Calu3 (cell line): ENCODE measurements at regions not wholly inside any gene's neighbourhood (a gene's known extent, or its start where the extent isn't known, plus 50 kb on each side); places are given as distances from the start of the nearest gene placed in this dataset.
"Not testable (repeated sequence)": the region's sequence is repeated elsewhere in the genome, so short reads cannot be mapped to it uniquely, and the experiment has no call there.

Experiments
- BruUV-seq: library from RNA; stranded (reverse); fragments of 400-500 nt; replicated peaks from 2 replicates; lab custom pipeline; 2021; lab: Mats Ljungman, UMichigan
- CTCF ChIA-PET: fragments of 300-600 bp; sonication (Branson Sonifier 250); formaldehyde crosslinking; loops from one replicate; lab custom pipeline; 2022; ENCODE audit warnings: antibody characterized with exemption; lab: Charles Lee
- DNase-seq: peaks from one replicate; pipeline ENCODE4 v3.0.0; 2022
- H3K27ac Mint-ChIP-seq: one replicate; pipeline ENCODE4 v1.8.0; 2022; ENCODE audit warnings: mixed read lengths; ENCODE audit not compliant: unreplicated experiment
- H3K27me3 Mint-ChIP-seq: one replicate; pipeline ENCODE4 v1.8.0; 2022; ENCODE audit warnings: mixed read lengths; ENCODE audit not compliant: unreplicated experiment
- H3K36me3 Mint-ChIP-seq: one replicate; pipeline ENCODE4 v1.8.0; 2022; ENCODE audit warnings: mild to moderate bottlenecking, moderate library complexity, mixed read lengths; ENCODE audit not compliant: insufficient read depth, unreplicated experiment
- H3K4me1 Mint-ChIP-seq: one replicate; pipeline ENCODE4 v1.8.0; 2022; ENCODE audit warnings: mild to moderate bottlenecking, low read depth, mixed read lengths; ENCODE audit not compliant: unreplicated experiment
- H3K4me3 Mint-ChIP-seq: one replicate; pipeline ENCODE4 v1.8.0; 2022; ENCODE audit warnings: mild to moderate bottlenecking, low read depth, moderate library complexity, mixed read lengths; ENCODE audit not compliant: unreplicated experiment
- H3K9me3 Mint-ChIP-seq: one replicate; pipeline ENCODE4 v1.8.0; 2022; ENCODE audit warnings: low read depth, mixed read lengths; ENCODE audit not compliant: unreplicated experiment
- intact Hi-C: fragments of 100-400 bp; cut with micrococcal nuclease; formaldehyde crosslinking; loops from one replicate; pipeline ENCODE4 v1.10.0; 2022; ENCODE audit not compliant: unreplicated experiment
- TF ChIP-seq, protein P1 (sequence below): fragments of 200-600 bp; IDR thresholded peaks from one replicate; pipeline ENCODE4 v1.8.0; 2022; ENCODE audit warnings: antibody characterized with exemption; ENCODE audit not compliant: unreplicated experiment

DNA sequence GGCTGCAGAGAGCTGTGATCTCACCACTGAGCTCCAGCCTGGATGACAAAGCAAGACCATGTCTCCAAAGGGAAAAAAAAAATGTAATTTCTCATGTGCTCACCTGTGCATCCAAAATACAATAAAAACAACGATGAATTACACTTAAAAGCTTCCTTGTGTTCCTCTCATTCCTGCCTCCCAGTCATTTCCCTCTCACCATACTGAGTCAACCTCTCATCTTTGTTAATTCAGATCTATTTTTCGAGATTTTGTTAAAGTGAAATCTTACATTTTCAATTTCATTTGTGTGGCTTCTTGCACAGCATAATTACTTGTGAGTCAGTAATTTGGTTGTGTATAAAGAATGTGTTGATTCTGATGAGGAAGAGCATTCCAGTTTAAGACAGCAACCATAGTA lies 1203.2 kb downstream of the TMEM121 start:
- no peak overlapping the region for H3K4me3 Mint-ChIP-seq
- CTCF ChIA-PET, result no interaction called here
- H3K4me1 Mint-ChIP-seq, result no peaks in the 10 kb centered on the region
- H3K27ac Mint-ChIP-seq, result no peak overlapping the region
- no peaks in the 10 kb centered on the region for H3K9me3 Mint-ChIP-seq
- DNase-seq, result no peak
- no peaks in the 10 kb centered on the region for H3K27me3 Mint-ChIP-seq
- intact Hi-C loops, result no loop called here
- TF ChIP-seq, protein P1, sequence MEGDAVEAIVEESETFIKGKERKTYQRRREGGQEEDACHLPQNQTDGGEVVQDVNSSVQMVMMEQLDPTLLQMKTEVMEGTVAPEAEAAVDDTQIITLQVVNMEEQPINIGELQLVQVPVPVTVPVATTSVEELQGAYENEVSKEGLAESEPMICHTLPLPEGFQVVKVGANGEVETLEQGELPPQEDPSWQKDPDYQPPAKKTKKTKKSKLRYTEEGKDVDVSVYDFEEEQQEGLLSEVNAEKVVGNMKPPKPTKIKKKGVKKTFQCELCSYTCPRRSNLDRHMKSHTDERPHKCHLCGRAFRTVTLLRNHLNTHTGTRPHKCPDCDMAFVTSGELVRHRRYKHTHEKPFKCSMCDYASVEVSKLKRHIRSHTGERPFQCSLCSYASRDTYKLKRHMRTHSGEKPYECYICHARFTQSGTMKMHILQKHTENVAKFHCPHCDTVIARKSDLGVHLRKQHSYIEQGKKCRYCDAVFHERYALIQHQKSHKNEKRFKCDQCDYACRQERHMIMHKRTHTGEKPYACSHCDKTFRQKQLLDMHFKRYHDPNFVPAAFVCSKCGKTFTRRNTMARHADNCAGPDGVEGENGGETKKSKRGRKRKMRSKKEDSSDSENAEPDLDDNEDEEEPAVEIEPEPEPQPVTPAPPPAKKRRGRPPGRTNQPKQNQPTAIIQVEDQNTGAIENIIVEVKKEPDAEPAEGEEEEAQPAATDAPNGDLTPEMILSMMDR, result no peak
- no TSS peak for BruUV-seq
- H3K36me3 Mint-ChIP-seq, result no peaks in the 10 kb centered on the region

DNA sequence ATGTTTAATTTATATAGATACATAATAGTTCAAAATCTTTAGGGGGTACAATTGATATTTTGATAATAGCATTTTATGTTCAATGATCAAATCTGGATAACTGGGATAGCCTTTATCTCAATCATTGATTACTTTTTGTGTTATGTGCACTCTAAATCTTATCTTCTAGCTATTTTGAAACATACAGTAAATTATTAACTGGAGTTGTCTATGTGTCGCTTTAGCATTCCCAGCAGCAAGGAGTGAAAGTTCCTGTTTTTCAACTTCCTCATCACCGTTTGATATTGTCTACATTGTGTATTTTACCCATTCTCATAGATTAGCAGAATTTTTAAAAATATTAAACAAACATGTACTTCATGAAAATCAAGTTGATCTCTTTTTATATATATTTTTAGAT lies 1207.4 kb downstream of the TMEM121 start:
- Mint-ChIP-seq H3K27ac (no peak overlapping the region), H3K36me3 (no peaks in the 10 kb centered on the region), H3K4me3 (no peak overlapping the region), H3K9me3 (no peaks in the 10 kb centered on the region), H3K27me3 (no peaks in the 10 kb centered on the region), H3K4me1 (no peaks in the 10 kb centered on the region)
- DNase-seq, result no peak
- TF ChIP-seq, protein P1, result no peak
- BruUV-seq, result no TSS peak
- intact Hi-C loops, result no loop called here
- CTCF ChIA-PET, result no interaction called here

DNA sequence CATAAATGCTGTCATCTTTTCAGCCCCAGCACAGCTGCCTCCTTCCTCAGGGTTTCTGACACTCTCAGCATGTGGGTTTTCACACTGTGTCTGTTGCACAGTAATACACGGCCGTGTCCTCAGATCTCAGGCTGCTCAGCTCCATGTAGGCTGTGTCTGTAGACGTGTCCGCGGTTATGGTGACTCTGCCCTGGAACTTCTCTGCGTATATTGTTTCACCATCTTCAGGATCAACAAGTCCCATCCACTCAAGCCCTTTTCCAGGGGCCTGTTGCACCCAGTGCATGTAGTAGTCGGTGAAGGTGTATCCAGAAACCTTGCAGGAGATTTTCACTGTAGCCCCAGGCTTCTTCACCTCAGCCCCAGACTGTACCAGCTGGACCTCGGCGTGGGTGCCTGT lies 1210.6 kb downstream of the TMEM121 start:
- H3K27ac Mint-ChIP-seq, result no peak overlapping the region
- CTCF ChIA-PET, result no interaction called here
- intact Hi-C loops, result no loop called here
- DNase-seq, result no peak
- no peaks in the 10 kb centered on the region for H3K36me3 Mint-ChIP-seq
- H3K4me1 Mint-ChIP-seq, result no peaks in the 10 kb centered on the region
- H3K27me3 Mint-ChIP-seq, result no peaks in the 10 kb centered on the region
- H3K4me3 Mint-ChIP-seq, result no peak overlapping the region
- no peaks in the 10 kb centered on the region for H3K9me3 Mint-ChIP-seq
- TF ChIP-seq, protein P1, result no peak
- no TSS peak for BruUV-seq

DNA sequence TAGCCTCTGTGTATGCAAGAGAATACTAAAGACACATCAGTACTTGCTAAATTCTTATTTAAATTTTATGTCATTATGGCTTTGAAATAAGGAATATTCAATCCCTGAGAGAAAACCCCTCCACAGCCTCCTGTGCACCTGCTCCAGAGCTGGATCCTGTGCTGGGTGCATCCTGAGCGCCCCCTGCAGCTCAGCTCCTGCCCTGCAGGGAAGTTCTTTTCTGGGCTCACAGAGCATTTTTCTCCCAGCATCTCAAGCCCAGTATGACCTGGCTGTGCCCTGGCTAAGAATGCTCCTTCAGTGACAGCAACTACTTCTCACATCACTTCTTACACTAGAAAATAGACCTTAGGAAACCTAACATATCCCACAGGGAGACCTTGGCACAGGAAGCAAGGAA lies 1211.7 kb downstream of the TMEM121 start:
- no peaks in the 10 kb centered on the region for H3K9me3 Mint-ChIP-seq
- TF ChIP-seq, protein P1, result no peak
- intact Hi-C loops, result no loop called here
- no peak overlapping the region for H3K27ac Mint-ChIP-seq
- H3K4me1 Mint-ChIP-seq, result no peaks in the 10 kb centered on the region
- H3K4me3 Mint-ChIP-seq, result no peak overlapping the region
- CTCF ChIA-PET, result no interaction called here
- H3K36me3 Mint-ChIP-seq, result no peaks in the 10 kb centered on the region
- no TSS peak for BruUV-seq
- no peaks in the 10 kb centered on the region for H3K27me3 Mint-ChIP-seq
- no peak for DNase-seq

DNA sequence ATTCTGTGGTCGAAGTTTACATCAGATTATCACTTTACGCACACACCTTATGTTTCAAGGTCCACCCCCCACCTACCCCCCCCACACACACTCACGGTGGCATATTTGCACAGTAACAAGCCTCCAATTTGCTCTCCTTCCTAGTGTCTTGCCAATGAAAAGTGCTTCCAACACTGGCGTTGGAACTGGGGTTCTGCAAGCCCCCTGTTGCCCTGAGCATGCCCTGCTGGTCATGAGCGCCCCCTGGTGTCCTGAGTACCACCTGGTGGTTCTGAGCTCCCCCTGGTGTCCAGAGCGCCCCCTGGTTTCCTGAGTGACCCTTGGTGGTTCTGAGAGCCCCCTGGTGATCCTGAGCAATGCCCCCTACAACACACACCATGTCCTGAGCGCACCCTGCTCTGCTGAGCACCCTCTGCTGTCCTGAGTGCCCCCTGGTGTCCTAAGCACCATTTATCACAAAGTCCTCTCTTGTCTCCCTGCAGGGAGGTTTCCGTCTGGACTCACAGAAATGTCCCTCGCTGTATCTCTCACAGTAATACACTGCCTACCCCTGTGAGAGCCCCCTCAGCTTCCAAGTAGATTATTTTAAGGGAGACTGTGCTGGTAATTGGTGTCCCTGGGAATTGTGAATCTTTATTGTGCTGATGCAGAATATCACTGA lies 1212.3 kb downstream of the TMEM121 start:
- intact Hi-C loops, CTCF ChIA-PET, BruUV-seq, H3K27ac Mint-ChIP-seq, H3K27me3 Mint-ChIP-seq, H3K36me3 Mint-ChIP-seq, DNase-seq, H3K4me1 Mint-ChIP-seq, H3K9me3 Mint-ChIP-seq, H3K4me3 Mint-ChIP-seq: not testable (repeated sequence)

DNA sequence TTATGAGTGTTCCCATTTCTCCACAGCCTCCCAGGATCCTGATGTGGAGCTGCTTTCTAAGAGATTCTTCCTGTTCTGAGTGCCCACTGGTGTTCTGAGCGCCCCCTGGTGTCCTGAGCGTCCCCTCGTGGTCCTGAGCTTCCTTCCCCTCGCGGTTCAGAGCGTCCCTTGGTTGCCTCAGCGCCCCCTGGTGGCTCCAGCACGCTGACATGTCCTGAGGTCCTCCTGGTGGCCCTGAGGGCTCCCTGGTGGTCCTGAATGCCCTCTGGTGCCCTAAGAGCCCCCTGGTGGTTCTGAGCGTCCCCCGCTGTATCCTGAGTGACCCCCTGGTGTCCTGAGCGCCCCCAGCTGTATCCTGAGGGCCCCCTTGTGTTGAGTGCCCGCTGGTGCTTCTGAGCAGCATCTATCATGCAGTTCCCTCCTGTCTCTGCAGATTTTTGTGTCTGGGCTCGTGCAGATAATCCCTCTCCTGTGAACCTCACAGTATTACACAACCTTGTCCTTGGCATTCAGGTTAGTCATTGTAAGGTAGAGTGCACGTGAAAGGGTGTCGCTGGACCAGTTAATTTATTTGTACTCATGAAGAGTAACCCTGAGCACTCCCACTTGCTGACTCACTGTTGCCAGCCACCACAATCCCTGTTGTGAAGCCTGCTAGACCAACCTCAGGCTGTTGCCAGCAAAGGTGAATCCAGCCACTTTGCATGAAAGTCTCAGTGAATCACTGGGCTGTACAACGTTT lies 1214.9 kb downstream of the TMEM121 start:
- H3K27me3 Mint-ChIP-seq, intact Hi-C loops, DNase-seq, H3K9me3 Mint-ChIP-seq, H3K36me3 Mint-ChIP-seq, H3K4me3 Mint-ChIP-seq, BruUV-seq, H3K27ac Mint-ChIP-seq, H3K4me1 Mint-ChIP-seq, CTCF ChIA-PET: not testable (repeated sequence)
